Iris pigment epithelial cell (primary cell): ENCODE measurements at regions not wholly inside any gene's neighbourhood (a gene's known extent, or its start where the extent isn't known, plus 50 kb on each side); places are given as distances from the start of the nearest gene placed in this dataset.

ENCODE experiments used
- DNase-seq: peaks from one replicate; pipeline ENCODE4 v3.0.0-alpha.2; 2011; ENCODE audit warnings: low read depth

DNA sequence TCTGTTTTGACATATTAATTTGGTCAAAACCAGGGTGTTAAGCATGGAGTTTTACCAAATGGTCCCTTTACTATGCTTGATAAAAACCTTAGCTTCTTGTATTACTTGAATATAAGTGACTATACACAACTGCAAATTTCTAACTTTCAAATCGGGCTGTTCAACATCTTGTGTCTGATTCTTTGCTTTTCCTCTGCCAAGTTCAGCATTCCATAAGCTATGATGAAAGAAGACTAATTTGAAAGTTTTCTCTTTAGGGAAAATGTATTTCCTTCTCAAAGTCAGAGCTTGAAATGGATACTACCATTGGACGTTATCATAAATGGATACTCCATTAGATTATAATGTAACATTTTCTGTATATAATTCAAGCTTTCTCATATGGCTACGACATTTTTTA lies 792.9 kb downstream of the EFNA5 start:
- DNase-seq = no peak

DNA sequence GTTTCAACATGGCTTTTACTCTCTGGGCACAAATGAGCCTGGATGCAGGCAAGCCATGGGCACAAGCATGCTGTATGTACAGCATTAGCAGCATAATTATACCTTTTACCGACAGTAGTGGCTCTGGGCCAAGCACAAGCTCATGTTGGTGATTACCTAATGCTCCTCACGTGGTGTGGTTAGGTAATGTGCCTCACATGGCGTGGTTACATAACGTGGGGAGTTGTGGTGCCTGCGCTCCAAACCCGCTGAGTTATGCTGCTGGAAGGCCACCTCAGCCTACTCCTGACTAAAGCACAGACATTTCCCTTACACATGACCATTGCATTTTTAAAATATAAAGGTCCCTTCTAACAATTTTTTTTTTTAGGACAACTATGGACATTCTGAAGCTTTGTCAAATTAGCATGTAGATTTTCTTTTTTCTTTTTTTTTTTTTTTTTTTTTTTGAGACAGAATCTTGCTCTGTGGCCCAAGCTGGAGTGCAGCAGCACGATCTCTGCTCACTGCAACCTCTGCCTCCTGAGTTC lies 794.0 kb downstream of the EFNA5 start:
- DNase-seq = no peak

DNA sequence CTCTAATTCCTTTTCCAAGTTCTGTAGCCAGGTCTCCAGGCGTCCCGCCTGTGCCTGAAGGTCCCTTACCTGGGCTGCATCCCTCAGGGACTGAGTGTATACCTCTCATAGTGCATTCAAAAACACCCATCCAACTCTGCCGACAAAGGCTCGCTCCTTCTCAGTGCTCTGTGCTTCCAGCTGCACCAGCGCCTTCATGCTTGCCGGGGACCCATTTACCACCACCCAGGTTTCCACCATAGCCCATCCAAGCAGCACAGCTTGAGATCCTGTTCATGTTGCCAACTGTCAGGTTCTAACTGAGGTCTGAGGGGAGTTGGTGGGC lies 794.5 kb downstream of the EFNA5 start:
- DNase-seq = no peak

DNA sequence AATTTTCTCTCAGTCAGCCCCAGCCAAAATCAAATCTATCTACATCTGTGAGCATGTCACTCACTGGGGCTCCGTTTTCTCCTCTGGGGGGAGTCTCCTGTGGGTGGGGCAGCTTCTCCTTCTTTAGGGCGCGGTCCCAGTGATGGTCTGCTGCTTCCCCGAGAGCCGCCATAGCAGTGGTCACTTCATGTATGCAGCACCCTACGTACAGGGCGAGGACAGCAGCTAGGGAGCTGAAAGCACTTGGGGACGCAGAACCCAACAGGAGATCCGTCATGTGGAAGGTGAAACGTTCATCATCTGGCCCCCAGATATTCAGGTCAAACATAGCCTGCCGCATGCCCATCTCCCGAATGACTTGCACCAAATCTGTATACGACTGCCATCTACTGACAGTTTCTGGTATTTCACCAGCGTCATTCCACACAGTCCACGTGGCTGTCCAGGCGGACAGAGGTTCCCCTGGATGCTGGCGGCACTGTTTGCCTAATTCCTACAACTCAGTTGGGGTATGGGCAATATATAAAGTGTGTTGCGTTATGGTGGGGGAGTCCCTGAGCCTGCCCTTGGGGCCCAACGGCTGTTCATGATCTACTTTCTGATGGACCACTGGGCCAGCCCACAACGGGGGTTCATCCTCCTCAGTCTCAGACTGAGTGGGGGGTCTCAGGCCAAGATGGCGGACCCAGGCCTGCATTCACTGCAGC lies 795.0 kb downstream of the EFNA5 start:
- DNase-seq = peak; percentile 38

DNA sequence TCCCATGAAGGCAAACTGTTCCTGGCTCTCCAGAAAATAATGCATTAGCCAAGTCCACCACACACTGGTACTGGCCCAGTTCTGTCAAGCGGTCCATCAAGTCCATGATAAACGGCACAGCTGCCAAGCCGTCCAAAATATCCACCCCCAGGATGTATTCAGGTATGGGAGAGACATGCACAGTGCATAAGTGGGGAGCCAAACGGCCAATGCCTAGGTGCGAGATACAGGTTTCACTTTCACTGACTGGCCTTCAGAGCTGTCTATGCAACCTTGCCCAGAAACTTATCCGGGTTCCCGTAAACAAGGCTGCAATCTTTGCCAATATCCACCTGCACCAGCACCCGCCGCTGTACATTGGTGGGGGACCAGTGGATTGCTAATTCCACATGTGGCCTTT lies 795.8 kb downstream of the EFNA5 start:
- DNase-seq = no peak

DNA sequence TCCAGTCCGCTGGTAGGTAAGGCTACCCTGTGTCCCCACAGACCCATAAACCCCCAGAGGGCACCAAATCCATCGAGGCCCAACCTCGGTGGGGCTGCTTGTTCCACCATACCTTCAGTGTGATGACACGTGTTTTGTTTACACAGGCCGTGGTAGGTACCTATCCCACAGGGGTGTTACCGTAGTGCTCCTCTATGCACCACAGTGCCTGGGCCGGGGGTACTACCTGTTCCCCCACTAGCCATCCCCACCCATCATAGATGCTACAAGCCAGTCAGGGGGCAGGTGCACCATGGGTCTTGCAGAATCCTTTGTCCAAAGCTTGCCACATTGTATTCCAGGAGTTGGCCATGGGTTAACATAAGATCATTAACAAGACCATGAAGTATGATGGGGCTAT lies 796.2 kb downstream of the EFNA5 start:
- no peak for DNase-seq

DNA sequence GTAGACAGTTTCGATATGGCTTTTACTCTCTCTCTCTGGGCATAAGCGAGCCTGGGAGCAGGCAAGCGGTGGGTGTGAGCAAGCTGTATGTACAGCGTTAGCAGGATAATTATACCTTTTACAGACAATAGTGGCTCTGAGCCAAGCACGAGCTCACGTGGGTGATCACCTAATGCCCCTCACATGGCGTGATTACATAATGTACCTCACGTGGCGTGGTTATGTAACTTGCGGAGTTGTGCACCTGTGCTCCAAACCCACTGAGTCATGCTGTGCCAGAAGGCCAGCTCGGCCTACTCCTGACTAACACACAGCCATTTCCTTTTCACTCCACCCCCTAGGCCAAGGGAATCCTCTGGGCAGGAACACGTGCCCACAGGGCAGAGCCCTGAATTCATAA lies 797.2 kb downstream of the EFNA5 start:
- DNase-seq = no peak

DNA sequence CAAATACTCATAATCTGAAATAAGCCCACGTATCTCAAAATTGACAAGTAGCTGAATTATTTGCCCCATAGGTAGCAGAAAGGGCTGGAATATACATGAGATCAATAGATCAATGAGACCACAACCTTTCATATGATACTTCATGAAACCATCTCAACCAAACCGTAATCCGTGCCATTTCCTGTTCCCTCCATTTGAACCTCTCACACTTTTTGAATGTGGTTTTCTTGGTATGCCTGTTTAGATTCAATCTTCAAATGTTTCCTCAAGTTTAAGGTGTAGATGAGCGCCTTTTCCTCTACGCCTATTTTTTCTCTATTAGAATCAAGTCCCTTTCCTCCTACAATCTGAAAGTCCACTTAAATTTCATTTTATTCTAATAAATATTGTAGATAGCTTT lies 805.5 kb downstream of the EFNA5 start:
- DNase-seq = no peak

DNA sequence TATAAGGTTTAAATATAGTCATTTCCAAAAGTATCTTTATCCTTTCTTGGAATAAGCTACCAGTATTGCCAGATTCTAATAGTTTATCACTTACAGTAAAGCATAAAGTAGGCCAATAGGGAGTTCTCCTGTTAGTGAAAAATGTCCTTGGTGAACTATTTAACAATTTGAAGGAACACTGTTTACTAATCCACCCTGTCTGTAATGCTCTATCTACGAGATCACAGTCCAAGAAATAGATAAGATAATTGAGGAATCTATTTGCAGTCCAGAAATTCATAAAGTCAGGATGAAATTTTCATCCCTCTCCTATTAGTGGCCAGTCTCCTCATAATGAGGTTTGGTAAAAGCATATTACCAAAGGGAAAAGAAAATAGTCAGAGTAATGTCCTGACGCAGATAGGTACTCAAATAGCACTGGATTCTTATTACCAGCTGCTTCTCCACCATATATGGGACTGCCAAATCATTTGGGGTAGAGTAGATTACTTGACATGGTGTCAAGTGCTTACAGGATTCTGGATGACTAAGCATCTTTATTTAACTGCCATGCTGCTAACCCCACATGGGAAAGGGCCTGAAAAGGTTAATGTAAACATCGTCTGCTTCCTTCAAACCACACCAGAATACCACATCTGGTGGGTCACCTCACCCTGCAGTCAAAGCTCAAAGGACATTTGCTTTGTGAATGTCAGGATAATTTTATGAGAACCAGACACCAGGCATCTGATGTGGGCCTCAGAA lies 808.1 kb downstream of the EFNA5 start:
- peak; percentile 33 for DNase-seq

DNA sequence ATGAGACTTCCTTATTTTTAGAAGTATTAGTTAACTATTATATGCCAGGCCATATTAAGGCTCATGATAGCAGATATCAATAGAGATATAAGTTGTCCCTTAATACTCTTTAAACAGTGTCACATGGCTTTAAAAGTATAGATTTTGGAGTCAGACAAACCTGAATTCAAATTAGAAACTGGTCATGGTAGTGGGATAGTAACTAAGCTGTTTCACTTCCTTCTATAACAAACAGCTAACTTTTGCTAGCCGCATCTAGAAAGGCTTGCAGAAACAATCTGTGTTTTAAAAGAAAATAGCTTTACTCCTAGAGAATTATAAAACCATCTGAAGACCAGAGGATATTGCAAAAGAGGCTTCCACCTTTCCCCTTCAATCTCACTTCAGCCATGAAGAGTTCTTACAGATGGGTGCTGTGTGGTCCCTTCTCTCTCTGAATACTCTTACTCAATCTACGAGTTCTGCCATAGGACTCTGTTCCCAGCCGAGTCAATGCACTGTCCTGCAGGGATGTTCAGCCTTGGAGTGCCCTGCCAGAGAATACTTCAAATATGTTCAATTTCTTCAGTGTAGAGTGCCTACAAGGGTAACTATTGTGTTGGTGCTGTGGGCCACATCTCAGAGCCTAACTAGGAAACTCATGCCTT lies 810.2 kb downstream of the EFNA5 start:
- no peak for DNase-seq

DNA sequence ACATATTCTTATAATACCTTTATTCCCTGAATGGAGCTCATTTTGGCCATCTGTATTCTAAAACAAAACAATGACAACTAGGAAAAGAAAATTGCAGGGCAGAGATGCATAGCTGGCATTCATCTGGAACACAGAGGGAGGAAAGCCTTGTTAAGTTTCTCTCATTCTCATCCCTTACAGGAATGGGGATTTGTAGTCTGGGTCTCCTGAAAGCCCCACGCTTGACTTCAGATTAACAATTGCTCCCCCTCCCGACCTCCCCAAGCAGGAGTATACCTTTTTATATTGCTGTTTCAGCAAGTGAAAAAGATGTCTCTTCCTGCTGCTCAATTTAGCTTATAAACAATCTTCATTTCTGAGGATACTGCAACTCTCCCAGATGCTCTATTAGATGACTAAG lies 812.1 kb downstream of the EFNA5 start:
- DNase-seq = no peak

DNA sequence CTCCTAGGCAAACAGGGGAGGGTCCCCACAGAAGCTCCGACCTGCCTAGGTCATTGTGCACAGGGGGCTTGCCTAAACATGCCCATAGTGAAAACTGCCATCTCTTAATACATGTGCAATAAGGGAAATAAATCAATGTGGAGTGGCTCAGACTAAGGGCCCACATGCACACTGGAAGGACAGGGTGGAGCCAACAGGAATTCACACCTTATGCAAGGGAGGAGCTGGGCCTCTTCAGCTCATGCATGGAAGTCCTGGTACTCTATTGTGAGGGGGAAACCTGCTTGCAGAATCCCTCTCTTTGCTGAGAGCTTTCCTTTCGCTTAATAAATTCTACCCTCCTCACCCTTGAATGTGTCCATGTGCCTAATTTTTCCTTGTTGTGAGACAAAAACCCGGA lies 815.8 kb downstream of the EFNA5 start:
- DNase-seq = no peak

DNA sequence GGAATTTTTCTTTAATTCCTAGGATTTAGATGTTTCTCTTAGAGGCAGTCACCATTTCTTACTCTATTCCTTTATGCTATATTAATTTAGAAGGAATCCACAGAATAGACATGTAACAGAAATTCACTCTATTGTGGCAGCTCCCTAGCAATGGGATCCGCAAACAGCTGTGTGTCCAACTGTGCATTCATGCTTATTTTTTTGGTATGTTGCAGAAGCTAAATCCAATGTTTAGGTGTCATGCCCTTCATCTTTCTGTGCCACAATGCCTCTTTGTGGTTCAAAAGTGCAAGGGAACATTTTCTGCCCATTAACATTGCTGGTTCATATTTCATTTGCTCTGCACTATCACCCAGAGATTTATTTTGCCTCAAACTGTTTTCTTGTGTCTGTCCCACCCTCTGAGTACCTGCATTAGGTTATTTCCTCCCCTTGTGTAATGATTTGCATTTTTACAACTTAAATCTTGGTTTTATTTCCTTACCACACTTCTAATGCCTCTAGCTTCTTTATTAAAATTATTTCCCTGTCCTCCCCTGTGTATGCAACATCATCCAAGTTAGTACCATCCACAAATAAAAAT lies 816.5 kb downstream of the EFNA5 start:
- no peak for DNase-seq

DNA sequence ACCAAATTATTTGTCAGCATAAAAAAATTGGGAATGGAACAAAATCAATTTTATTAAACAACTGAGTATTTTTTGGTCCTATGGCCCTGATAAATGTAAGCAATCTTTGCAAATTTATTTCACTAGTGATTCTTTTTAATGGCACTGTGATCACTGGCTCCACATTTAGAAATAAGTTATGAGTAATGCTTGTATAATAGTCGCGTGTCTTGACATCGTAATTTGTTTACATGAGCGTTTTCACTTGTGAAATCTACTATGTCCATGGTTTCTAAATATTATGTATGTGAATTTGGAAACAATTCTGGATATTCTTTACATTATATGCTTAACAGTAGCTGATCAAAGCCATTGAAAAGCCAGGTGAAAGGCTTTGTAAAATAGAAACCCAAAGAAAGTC lies 817.5 kb downstream of the EFNA5 start:
- no peak for DNase-seq

DNA sequence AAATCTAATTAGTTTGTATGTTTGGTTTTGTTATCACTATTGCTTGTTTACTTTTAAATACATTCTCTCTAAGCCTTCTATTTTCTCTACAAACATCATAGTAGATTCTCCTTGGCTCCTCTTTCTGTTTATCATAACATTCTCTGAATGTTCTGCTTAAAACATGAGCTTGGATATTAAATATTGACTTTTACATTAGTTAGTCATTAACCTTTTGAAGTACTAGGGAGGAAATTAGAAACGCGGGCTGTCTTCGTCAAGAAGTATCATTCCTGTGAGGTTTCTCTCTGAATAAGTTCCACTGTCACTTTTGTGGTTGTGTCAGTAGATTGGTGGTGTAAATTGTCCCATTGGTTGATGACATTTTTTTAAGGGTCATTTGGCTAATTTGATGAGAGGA lies 821.5 kb downstream of the EFNA5 start:
- DNase-seq = no peak

DNA sequence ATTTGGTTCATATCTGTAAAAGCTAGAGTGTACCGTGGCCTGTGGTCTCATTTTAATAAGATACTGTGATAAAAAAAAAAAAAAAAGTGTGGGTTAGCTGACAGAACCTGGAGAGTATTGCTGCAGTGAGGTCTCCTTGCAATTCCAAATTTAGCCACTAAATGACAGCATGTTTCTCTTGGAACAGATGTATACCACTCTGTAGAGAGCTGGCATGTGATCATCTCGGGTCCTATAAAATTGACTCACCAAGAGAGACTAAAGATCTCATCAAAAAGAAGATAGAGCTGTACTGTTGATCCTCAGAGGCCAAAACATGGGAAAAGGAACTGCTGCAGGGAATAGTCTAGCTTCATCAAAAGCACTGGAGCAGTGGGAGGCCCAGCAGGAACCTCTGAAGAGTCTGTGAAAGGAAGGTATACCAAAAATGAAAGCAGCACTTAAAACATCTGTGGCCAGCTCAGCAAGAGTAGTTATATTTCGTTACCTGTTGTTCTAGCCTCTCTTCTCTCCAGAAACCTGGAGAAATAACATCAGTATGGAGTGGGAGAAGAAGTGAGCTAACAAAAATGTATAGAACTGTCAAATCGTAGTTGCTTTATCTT lies 826.8 kb downstream of the EFNA5 start:
- peak; percentile 14 for DNase-seq

DNA sequence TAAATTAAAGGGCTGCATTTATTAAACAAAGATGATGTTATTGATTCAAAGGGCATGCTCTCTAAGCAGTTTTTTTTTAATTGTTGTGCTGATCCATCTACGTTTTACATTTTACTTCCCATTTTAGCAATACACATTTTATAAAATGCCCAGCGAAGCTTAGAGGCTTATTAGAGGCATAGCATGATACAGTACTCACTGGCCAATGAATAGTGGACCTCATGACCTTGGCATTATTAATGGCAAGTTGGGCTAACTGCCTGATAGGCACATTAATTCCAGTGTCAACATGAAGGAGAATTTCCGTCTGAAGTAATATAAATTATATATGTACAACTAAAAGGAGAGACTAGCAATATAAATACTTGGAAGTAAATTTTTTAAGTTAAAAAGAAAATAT lies 837.2 kb downstream of the EFNA5 start:
- DNase-seq = no peak

DNA sequence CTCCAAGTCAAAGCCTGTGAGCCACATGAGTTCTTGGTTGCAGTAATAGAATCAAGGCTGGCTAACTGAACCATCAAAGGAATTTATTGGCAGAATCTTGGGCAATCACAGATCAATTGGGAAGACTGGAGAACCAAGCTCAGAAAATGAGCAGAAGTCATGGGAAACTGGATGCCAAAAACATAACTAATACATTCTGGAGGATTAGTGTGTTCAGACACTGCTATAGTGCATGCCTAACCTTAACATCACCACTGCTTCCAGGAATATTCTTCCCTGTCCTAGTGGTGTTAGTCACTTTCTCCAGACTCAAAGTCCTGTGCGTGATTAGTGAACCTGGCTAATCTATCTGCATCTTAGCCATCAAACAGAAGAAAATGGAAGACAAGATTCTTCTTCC lies 843.7 kb downstream of the EFNA5 start:
- DNase-seq = peak; percentile 72

DNA sequence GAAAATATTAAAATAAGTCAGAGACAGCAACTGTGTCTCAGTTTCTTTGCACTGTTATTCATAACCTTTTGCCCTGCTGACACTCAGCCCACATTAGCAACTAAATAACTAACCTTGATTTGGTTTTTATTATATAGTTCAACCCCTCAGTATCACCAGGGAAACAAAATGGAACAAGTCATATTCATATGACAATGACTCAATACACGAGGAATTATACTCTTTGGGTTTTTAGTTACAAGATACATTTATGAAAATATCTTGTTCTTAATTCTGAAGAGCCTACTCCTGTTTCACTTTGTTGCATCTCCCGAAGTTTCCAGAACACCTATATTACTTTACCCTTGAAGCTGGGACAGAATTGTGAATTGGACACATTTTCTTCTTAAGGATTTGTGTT lies 845.4 kb downstream of the EFNA5 start:
- peak; percentile 26 for DNase-seq

DNA sequence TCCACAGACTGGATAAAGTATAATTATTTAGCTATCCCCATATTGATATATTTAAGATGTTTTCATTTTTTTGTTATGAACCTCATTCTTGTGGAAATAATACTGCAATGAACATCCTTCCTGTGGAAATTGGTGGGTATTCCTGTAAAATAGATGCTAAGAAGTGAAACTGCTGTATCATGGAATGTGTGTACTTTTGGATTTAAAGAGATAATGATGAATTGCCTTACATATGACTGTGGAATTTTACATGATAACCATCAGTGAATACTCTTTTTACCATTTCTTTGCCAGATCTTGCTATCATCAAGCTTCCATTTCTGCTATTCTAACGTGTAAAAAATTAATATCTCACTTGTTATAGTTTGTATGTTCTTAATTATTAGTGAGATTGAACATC lies 847.9 kb downstream of the EFNA5 start:
- peak; percentile 4 for DNase-seq

DNA sequence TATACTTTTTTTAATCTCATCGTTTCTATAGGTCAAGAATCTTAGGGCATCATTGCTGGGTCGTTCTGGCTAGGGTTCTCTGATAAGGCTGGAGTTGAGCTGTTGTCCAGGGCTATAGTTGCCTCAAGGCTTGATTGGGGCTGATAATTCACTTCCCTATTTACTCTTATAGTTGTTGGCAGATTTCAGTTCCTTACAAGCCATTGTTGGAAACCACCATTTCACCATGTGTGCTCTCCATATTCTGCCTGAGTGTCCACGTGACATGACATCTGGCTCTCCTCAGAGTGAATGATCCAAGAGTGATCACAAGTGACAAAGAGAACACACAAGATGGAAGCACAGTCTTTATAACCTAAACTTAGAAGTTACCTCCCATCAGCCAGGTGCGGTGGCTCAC lies 852.2 kb downstream of the EFNA5 start:
- DNase-seq = no peak

DNA sequence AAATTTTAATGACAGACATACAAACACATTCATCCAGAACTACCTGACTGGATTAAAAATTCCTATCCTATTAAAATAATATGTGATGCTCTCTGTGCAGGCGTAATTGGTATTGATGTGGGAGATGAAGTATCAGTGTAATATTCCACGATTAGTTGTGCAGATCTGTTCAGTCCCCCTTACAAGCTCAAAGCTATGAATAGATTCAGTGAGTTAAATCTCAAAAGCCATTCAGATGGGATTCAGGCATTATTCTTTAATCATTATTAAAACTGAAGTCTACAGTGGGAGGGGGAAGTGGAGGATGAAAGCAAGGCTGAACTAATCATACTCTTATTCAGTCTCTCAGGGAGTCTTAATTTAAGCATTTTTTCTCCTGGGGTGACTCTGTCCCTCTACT lies 855.8 kb downstream of the EFNA5 start:
- no peak for DNase-seq

DNA sequence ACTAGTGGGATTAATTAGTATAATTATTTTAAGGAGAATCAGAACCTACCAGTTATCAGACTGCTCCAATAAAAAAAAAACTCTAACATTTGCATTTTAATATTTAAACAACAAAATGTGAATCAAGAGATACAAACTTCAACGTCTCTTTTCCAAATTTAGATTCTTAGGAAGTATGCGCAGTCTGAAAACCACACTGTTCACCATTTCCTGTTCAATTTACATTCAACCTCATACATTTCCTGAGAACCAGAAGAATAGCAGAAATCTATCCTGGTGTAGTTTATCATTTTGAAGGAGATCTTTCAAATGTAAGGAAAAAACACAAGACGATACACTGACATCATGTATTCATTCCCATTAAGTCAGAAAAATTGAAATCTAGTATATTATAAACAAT lies 869.2 kb downstream of the EFNA5 start:
- no peak for DNase-seq
